Mucosa of rectum (tissue), 2 donors: ENCODE measurements at regions not wholly inside any gene's neighbourhood (a gene's known extent, or its start where the extent isn't known, plus 50 kb on each side); places are given as distances from the start of the nearest gene placed in this dataset.

ENCODE experiments used
- H3K27ac ChIP-seq, 2 donors: one replicate each; pipeline ENCODE4 v1.7.0; 2013; ENCODE audit warnings: inconsistent platforms in 2 of 2, low read depth in 2 of 2, low read length in 2 of 2
- H3K27me3 ChIP-seq, 2 donors: one replicate each; pipeline ENCODE4 v1.7.0; 2013; ENCODE audit warnings: low read length in 2 of 2; ENCODE audit not compliant: control insufficient read depth in 2 of 2, insufficient read depth in 2 of 2
- H3K36me3 ChIP-seq, 2 donors: one replicate each; pipeline ENCODE4 v1.7.0; 2013; ENCODE audit warnings: low read length in 2 of 2; ENCODE audit not compliant: control insufficient read depth in 2 of 2, insufficient read depth in 2 of 2
- H3K4me1 ChIP-seq, 2 donors: one replicate each; pipeline ENCODE4 v1.7.0; 2013; ENCODE audit warnings: low read length in 2 of 2, mild to moderate bottlenecking in 1 of 2; ENCODE audit not compliant: control insufficient read depth in 2 of 2, insufficient read depth in 2 of 2
- H3K4me3 ChIP-seq, 2 donors: one replicate each; pipeline ENCODE4 v1.7.0; 2013; ENCODE audit warnings: low read length in 2 of 2
- H3K9ac ChIP-seq, 2 donors: one replicate each; pipeline ENCODE4 v1.7.0; 2013; ENCODE audit warnings: low read length in 2 of 2, low read depth in 1 of 2, mild to moderate bottlenecking in 1 of 2
- H3K9me3 ChIP-seq, 2 donors: one replicate each; pipeline ENCODE4 v1.7.0; 2013; ENCODE audit warnings: low read length in 2 of 2; ENCODE audit not compliant: control insufficient read depth in 2 of 2
- donor health status: healthy.
- donor health status: Normal muscosa, but diverticular disease.

- no peaks in the 10 kb centered on the region for H3K36me3 ChIP-seq
- no peak overlapping the region for H3K27ac ChIP-seq
- no peaks in the 10 kb centered on the region for H3K9me3 ChIP-seq
- H3K4me3 ChIP-seq = no peak overlapping the region
- H3K27me3 ChIP-seq = no peaks in the 10 kb centered on the region
- H3K9ac ChIP-seq = no peak overlapping the region
- no peaks in the 10 kb centered on the region for H3K4me1 ChIP-seq
Observed at GRCh38 chr12:5344131-5344530, 87.8 kb upstream of the NTF3 start.

GRCh38 chr12:5345534-5345933 is 86.4 kb upstream of the NTF3 start:
- Histone ChIP-seq H3K36me3 (no peaks in the 10 kb centered on the region), H3K27ac (no peak overlapping the region), H3K4me3 (no peak overlapping the region), H3K27me3 (no peaks in the 10 kb centered on the region), H3K9ac (no peak overlapping the region), H3K9me3 (no peaks in the 10 kb centered on the region), H3K4me1 (no peaks in the 10 kb centered on the region)

GRCh38 chr12:5348057-5348456 is 83.9 kb upstream of the NTF3 start:
- H3K9ac ChIP-seq = no peak overlapping the region
- H3K27ac ChIP-seq = no peak overlapping the region
- no peaks in the 10 kb centered on the region for H3K27me3 ChIP-seq
- no peaks in the 10 kb centered on the region for H3K9me3 ChIP-seq
- H3K4me3 ChIP-seq = no peak overlapping the region
- H3K4me1 ChIP-seq = no peaks in the 10 kb centered on the region
- H3K36me3 ChIP-seq = no peaks in the 10 kb centered on the region

DNA sequence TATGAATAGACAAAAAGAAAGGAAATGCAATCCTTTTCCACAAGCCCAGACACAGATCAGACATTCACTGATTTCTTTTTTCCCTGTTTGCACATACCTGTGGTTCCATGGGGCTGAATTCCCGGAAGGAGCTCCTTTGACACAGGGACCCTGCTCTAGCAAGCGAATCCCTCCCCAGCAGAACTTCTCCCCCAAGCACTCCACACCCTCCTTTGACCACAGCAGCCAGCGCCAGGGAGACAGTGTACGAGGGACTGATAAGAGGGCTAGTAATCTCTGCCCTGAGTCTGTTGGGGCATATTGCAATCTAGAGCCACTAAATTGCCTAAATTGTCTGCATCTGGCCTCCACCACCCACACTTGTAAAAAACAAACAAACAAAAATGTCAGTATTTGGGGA is 83.4 kb upstream of the NTF3 start:
- Histone ChIP-seq H3K4me1 (no peaks in the 10 kb centered on the region), H3K9ac (no peak overlapping the region), H3K9me3 (no peaks in the 10 kb centered on the region), H3K27ac (no peak overlapping the region), H3K27me3 (no peaks in the 10 kb centered on the region), H3K36me3 (no peaks in the 10 kb centered on the region), H3K4me3 (no peak overlapping the region)

GRCh38 chr12:5364036-5364770 is 67.7 kb upstream of the NTF3 start:
- no peak overlapping the region for H3K9ac ChIP-seq
- H3K27ac ChIP-seq = no peak overlapping the region
- H3K27me3 ChIP-seq = no peaks in the 10 kb centered on the region
- no peaks in the 10 kb centered on the region for H3K36me3 ChIP-seq
- no peaks in the 10 kb centered on the region for H3K9me3 ChIP-seq
- H3K4me3 ChIP-seq = no peak overlapping the region
- H3K4me1 ChIP-seq = no peaks in the 10 kb centered on the region

DNA sequence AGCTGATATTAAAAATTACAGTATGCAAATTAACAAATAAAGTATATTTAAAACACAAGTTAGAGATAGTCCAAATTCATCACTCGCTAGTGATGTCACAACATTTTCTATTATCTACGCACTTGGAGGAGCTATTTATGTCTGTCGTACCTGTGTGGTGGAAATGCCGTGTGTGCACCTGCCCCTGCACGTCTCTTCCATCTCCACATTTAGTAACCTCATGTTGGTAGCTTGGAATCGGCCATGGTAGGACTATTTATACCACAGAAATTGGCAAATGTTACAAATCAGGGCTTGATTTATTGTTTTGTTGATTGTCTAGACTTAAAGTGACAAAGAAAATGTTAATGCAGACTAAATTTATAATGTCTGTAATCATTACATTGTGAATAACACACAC is 62.6 kb upstream of the NTF3 start:
- Histone ChIP-seq H3K36me3 (no peaks in the 10 kb centered on the region), H3K9ac (no peak overlapping the region), H3K27ac (no peak overlapping the region), H3K9me3 (no peaks in the 10 kb centered on the region), H3K4me1 (no peaks in the 10 kb centered on the region), H3K4me3 (no peak overlapping the region), H3K27me3 (no peaks in the 10 kb centered on the region)

GRCh38 chr12:5371631-5372030 is 60.3 kb upstream of the NTF3 start:
- H3K27me3 ChIP-seq = no peaks in the 10 kb centered on the region
- no peak overlapping the region for H3K9ac ChIP-seq
- H3K4me1 ChIP-seq = peaks cover 0 to under 1% of the 10 kb centered on the region in 2 donors
- H3K36me3 ChIP-seq = no peaks in the 10 kb centered on the region
- H3K4me3 ChIP-seq = no peak overlapping the region
- H3K9me3 ChIP-seq = no peaks in the 10 kb centered on the region
- H3K27ac ChIP-seq = no peak overlapping the region

GRCh38 chr12:5374713-5375112 is 57.2 kb upstream of the NTF3 start:
- H3K4me3 ChIP-seq = no peak overlapping the region
- no peak overlapping the region for H3K27ac ChIP-seq
- H3K9me3 ChIP-seq = no peaks in the 10 kb centered on the region
- peaks cover 0 to 5% of the 10 kb centered on the region in 2 donors for H3K4me1 ChIP-seq
- no peaks in the 10 kb centered on the region for H3K27me3 ChIP-seq
- no peaks in the 10 kb centered on the region for H3K36me3 ChIP-seq
- no peak overlapping the region for H3K9ac ChIP-seq

GRCh38 chr12:5375547-5376295 is 56.2 kb upstream of the NTF3 start:
- Histone ChIP-seq H3K36me3 (no peaks in the 10 kb centered on the region), H3K9me3 (no peaks in the 10 kb centered on the region), H3K27ac (no peak overlapping the region), H3K4me1 (peaks cover 0 to 5% of the 10 kb centered on the region in 2 donors), H3K27me3 (no peaks in the 10 kb centered on the region), H3K9ac (no peak overlapping the region), H3K4me3 (no peak overlapping the region)

DNA sequence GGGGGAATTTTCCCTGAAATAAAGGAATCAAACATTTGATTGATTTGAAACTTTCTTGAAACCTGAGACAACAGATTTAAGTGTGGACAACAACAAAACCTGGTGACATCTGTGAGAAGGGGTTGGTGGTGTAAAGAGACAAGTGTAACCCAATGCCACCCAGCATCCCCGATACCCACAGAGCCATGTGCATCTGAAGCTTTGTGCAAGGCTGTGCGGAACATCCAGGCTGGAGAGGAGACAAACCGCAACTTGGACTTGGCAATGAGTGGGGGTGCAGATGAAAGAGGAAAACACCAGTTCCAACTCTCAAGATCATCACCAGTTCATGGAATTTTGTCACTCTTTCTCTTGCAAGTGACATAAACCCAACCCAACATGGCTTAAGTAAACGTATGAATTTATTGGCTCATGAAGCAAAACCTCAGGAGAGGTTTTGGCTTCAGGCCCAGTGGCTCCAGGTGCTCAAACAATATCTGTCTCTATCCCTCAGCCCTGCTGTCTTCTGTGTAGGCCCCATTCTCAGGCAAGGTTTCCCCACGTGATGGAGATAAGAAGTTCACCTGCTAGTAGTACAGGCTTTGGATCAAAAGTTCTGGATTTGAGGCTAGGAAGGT is 55.2 kb upstream of the NTF3 start:
- Histone ChIP-seq H3K36me3 (no peaks in the 10 kb centered on the region), H3K9ac (no peak overlapping the region), H3K27ac (no peak overlapping the region), H3K9me3 (no peaks in the 10 kb centered on the region), H3K4me1 (peaks cover 0 to 5% of the 10 kb centered on the region in 2 donors), H3K27me3 (no peaks in the 10 kb centered on the region), H3K4me3 (no peak overlapping the region)
